ENCODE measurements at regions not wholly inside any gene's neighbourhood (a gene's known extent, or its start where the extent isn't known, plus 50 kb on each side); places are given as distances from the start of the nearest gene placed in this dataset.

DNA sequence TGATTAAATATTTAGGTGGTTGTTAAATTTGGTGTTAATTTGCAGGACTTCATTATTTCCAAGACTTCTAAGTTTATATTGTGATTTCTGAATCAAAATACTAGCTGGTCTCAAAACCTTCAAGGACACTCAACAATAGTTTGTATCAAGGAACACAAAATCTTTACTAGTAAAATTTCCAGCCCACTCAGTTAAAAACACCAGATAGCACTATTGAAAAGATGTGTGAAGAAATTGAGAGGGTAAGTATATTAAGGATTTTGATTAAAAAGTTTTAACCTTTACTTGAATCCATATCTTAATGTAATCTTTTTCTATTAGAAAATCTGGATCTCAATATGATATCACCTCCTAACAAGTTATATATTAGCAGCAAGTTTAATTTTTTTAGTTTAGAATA is 89.3 kb upstream of the UGT8 start:
- DNase-seq (ENCODE audit: low read depth): no peak
- no peak overlapping the region for H3K4me3 ChIP-seq (ENCODE audit: low read depth, low read length)
- TF ChIP-seq, protein P1, sequence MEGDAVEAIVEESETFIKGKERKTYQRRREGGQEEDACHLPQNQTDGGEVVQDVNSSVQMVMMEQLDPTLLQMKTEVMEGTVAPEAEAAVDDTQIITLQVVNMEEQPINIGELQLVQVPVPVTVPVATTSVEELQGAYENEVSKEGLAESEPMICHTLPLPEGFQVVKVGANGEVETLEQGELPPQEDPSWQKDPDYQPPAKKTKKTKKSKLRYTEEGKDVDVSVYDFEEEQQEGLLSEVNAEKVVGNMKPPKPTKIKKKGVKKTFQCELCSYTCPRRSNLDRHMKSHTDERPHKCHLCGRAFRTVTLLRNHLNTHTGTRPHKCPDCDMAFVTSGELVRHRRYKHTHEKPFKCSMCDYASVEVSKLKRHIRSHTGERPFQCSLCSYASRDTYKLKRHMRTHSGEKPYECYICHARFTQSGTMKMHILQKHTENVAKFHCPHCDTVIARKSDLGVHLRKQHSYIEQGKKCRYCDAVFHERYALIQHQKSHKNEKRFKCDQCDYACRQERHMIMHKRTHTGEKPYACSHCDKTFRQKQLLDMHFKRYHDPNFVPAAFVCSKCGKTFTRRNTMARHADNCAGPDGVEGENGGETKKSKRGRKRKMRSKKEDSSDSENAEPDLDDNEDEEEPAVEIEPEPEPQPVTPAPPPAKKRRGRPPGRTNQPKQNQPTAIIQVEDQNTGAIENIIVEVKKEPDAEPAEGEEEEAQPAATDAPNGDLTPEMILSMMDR (conservative IDR thresholded peaks at IDR 0.05; ENCODE audit: low read depth, low read length): peak; percentile 41

DNA sequence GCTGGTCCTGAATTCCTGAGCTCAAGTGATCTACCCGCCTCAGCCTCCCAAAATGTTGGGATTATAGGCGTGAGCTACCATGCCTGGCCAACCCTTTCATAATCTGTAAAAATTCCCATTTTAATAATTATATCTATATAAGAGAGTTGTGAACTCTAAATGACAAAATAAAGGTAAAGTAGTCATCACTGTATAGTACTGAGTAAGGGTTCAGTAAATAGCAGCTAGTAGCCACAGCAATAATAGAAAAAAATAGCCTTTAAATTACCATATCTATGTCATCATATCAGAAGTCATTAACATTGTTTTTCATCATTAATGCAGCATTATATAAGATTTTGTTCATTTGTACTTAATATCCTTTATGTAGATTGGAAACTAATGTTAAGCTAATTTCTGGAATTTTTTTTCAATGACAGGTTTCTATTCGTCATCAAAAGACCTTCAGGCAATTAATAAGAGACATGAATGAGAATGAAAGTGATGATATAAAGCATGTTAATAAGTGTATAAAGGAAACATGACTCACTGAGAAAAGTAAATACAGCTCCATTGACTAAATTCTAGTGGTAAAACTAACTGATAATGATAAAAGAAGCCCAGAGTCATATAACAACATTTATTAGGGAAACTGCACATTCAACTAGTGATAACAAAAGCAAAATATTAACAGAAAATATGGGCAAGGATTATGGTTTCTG is 85.9 kb upstream of the UGT8 start:
- TF ChIP-seq, protein P1 (conservative IDR thresholded peaks at IDR 0.05; ENCODE audit: low read depth, low read length): no peak
- H3K4me3 ChIP-seq (ENCODE audit: low read depth, low read length): no peak overlapping the region
- no peak for DNase-seq (ENCODE audit: low read depth)

DNA sequence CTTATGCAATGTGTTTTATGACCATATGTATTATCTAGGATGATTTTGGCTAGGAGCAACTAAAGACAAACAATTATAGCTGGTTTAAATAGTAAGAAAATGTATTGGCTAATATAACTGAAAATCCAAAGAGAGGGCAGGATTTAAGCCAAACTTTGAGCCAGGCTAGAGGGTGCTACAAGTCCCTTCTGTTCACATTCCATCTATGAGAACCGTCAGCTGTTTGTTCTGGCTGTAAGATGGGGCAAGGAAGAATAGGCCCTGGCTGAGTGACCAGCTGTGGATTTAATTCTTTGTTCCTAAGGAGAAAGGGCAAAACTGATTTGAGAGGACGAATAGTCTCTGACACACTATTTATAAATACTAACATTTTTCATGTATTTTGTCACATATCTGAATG is 79.2 kb upstream of the UGT8 start:
- TF ChIP-seq, protein P1 (conservative IDR thresholded peaks at IDR 0.05; ENCODE audit: low read depth, low read length): no peak
- DNase-seq (ENCODE audit: low read depth): no peak
- H3K4me3 ChIP-seq (ENCODE audit: low read depth, low read length): no peak overlapping the region

DNA sequence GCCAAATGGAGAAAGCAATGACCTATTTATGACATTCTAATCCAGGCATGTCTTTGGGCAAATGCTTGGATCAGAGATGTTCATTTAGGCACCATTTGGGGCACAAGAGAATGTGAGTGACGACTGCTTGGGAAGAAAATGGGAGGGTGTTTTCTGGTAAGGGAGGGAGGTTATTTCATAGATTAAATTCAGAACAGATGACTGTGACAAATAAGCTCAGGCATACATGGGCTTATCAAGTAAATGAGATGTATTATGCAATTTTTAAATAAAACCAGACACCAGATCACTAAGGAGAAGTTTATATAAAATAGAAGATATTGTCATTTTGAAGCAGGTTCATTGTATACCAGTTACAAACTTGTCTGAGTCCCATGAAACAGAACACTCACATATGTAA is 71.4 kb upstream of the UGT8 start:
- TF ChIP-seq, protein P1 (conservative IDR thresholded peaks at IDR 0.05; ENCODE audit: low read depth, low read length): no peak
- no peak overlapping the region for H3K4me3 ChIP-seq (ENCODE audit: low read depth, low read length)
- DNase-seq (ENCODE audit: low read depth): no peak

DNA sequence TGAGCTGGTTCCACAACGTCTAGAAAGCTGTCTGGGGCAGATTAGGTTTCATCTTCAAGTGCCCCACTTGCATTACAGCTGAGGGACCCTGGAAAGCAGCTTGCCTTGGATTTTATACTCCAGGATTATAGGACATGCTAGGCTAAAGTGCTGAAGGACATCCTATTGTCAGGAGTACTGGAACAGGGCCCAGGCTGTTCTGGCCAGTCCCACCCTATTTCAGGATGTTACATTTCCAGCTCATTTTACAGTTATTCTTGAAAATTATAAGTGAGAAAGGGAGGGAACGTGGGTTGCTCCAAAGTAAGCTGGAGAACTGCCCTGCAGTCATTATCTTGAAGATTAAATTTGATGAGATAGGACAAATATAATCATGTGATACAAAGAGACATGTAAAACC is 71.0 kb upstream of the UGT8 start:
- H3K4me3 ChIP-seq (ENCODE audit: low read depth, low read length): no peak overlapping the region
- no peak for DNase-seq (ENCODE audit: low read depth)
- TF ChIP-seq, protein P1 (conservative IDR thresholded peaks at IDR 0.05; ENCODE audit: low read depth, low read length): no peak

DNA sequence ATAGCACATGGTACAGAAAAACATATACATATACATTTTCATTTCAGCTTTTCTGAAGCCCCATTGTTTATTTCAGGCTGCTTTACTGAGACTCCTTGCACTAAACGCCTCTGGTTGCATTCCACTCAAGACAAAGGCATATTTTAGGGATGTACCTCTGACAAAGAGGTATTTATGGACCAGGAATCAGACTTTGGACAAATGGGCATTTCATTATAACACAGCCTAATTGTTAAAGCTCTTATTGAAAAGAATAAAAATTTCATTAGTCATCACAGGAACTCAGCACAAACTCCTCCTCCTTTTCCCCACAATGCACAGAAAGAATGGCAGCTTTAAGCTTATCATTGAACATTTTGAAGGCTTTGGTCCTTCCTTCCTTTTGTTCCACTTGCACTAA is 62.9 kb upstream of the UGT8 start:
- TF ChIP-seq, protein P1 (conservative IDR thresholded peaks at IDR 0.05; ENCODE audit: low read depth, low read length): no peak
- DNase-seq (ENCODE audit: low read depth): no peak
- H3K4me3 ChIP-seq (ENCODE audit: low read depth, low read length): no peak overlapping the region

DNA sequence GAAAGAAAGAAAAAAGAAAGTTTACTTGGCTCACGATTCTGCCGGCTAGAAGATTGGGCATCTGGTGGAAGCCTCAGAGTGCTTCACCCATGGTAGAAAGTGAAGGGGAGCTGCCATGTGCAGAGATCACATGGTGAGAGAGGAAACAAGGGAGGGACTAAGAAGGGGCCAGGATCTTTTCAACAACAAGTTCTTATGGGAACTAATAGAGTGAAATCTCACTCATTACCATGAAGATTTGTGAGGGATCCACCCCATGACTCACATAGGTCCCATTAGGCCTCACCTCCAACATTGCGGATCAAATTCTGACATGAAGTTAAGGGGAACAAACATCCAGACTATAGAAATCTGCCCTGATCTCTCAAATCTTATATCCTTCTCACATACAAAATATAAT is 61.3 kb upstream of the UGT8 start:
- no peak overlapping the region for H3K4me3 ChIP-seq (ENCODE audit: low read depth, low read length)
- no peak for DNase-seq (ENCODE audit: low read depth)
- TF ChIP-seq, protein P1 (conservative IDR thresholded peaks at IDR 0.05; ENCODE audit: low read depth, low read length): no peak
